H1 (cell line): ENCODE measurements at regions not wholly inside any gene's neighbourhood (a gene's known extent, or its start where the extent isn't known, plus 50 kb on each side); places are given as distances from the start of the nearest gene placed in this dataset.

Experiments
- CHD7 ChIP-seq: fragments of 300-600 bp; sonication (generic); IDR thresholded peaks from 2 replicates; pipeline ENCODE4 v1.7.1; 2012; ENCODE audit warnings: low read length, moderate library complexity, mild to moderate bottlenecking, inconsistent platforms; ENCODE audit not compliant: insufficient replicate concordance

GRCh38 chr10:56895306-56895705, 534.2 kb upstream of the ZWINT start (continued):
- TF ChIP-seq CHD7 = no peak
